Uterus (tissue), 3 donors: ENCODE measurements at regions not wholly inside any gene's neighbourhood (a gene's known extent, or its start where the extent isn't known, plus 50 kb on each side); places are given as distances from the start of the nearest gene placed in this dataset.
A peak's percentile ranks its signal among the peaks of the same experiment; 100 is the strongest.

ENCODE experiments used
- DNase-seq, 2 donors: peaks; one replicate each; pipeline ENCODE4 v3.0.0-alpha.2; 2019 to 2020
- H3K27ac ChIP-seq, 2 donors: fragments of 200-600 bp; sonication (generic); 1 replicate in 1 of 2; 2 replicates in 1 of 2; pipeline ENCODE4 v1.5.1; 2016 to 2018
- H3K27me3 ChIP-seq, 2 donors: fragments of 200-600 bp; sonication (generic); one replicate each; pipeline ENCODE4 v1.5.1; 2018 to 2019; ENCODE audit warnings: control low read depth in 1 of 2
- H3K36me3 ChIP-seq, 2 donors: fragments of 200-600 bp; sonication (generic); one replicate each; pipeline ENCODE4 v1.5.1; 2019; ENCODE audit warnings: control low read depth in 1 of 2
- H3K4me1 ChIP-seq, 2 donors: fragments of 200-600 bp; sonication (generic); one replicate each; pipeline ENCODE4 v1.5.1; 2018 to 2019; ENCODE audit warnings: control low read depth in 1 of 2
- H3K4me3 ChIP-seq, 2 donors: fragments of 200-600 bp; sonication (generic); 1 replicate in 1 of 2; 2 replicates in 1 of 2; pipeline ENCODE4 v1.5.1; 2018 to 2019; ENCODE audit warnings: mild to moderate bottlenecking in 1 of 2
- H3K9me3 ChIP-seq, 2 donors: fragments of 200-600 bp; sonication (generic); one replicate each; pipeline ENCODE4 v1.5.1; 2019; ENCODE audit warnings: control low read depth in 1 of 2
- POLR2A ChIP-seq, 2 donors: fragments of 450-650 bp; IDR thresholded peaks; one replicate each; pipeline ENCODE4 v1.6.1; 2016; ENCODE audit warnings: antibody characterized with exemption in 2 of 2, mild to moderate bottlenecking in 1 of 2, moderate library complexity in 1 of 2
- intact Hi-C: fragments of 100-400 bp; cut with DNase I; formaldehyde crosslinking; loops from one replicate; pipeline ENCODE4 v1.15.1; 2023; ENCODE audit warnings: low total_unique reads
- TF ChIP-seq, protein P1 (sequence below), 4 experiments: fragments of 200-600 bp in 2 of 4; fragments of 450-650 bp in 2 of 4; sonication (generic) in 2 of 4; IDR thresholded peaks; one replicate each; pipeline ENCODE4 v1.5.1; 2016 to 2019; ENCODE audit warnings: antibody characterized with exemption in 4 of 4, mild to moderate bottlenecking in 2 of 4, moderate library complexity in 1 of 4
- donor health status: DM: yes; HTN: yes; CAD: no.

DNA sequence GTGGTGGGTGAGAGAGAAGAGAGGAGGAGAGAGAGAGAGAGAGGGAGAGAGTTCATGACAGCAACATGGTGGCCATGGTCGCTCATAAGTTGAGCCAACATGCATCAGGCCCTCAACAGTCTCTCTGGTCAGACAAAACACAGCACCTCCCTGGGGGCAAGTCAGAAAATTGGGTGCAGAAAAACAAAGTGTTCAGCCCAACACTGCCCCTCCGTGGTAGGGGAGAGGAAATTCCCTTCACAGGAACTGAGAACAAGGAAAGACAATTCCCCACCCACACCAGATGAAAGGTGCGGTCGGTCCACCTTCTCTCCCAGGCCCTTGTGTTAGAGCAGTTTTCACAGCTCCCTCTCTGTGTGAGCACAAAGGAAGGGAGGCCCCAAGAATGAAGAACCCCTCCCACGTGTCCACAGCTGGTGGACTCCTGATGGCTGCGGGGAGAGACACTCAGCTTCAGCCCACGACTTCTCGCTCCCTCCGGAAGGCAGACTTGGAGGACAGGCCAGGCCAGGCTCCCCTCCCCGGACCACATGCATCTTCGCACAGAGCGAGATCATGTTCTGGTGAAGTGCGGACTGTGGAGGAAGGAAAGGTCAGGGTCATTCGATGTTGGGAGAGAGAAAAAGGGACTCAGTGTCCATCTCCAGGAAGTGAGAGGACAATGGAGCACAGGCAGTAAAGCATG, 181.7 kb downstream of the ANAPC1 start:
- intact Hi-C loops: no loop called here
- Histone ChIP-seq H3K27ac (no peak overlapping the region), H3K36me3 (no peaks in the 10 kb centered on the region), H3K4me1 (no peaks in the 10 kb centered on the region), H3K27me3 (no peaks in the 10 kb centered on the region), H3K4me3 (no peak overlapping the region), H3K9me3 (no peaks in the 10 kb centered on the region)
- no peak for DNase-seq
- no peak for TF ChIP-seq POLR2A (IDR thresholded peaks at IDR 0.05)
- TF ChIP-seq, protein P1, sequence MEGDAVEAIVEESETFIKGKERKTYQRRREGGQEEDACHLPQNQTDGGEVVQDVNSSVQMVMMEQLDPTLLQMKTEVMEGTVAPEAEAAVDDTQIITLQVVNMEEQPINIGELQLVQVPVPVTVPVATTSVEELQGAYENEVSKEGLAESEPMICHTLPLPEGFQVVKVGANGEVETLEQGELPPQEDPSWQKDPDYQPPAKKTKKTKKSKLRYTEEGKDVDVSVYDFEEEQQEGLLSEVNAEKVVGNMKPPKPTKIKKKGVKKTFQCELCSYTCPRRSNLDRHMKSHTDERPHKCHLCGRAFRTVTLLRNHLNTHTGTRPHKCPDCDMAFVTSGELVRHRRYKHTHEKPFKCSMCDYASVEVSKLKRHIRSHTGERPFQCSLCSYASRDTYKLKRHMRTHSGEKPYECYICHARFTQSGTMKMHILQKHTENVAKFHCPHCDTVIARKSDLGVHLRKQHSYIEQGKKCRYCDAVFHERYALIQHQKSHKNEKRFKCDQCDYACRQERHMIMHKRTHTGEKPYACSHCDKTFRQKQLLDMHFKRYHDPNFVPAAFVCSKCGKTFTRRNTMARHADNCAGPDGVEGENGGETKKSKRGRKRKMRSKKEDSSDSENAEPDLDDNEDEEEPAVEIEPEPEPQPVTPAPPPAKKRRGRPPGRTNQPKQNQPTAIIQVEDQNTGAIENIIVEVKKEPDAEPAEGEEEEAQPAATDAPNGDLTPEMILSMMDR (IDR thresholded peaks at IDR 0.05): peak in 3 of 4 experiments; percentile 19 to 47 (median 34)

DNA sequence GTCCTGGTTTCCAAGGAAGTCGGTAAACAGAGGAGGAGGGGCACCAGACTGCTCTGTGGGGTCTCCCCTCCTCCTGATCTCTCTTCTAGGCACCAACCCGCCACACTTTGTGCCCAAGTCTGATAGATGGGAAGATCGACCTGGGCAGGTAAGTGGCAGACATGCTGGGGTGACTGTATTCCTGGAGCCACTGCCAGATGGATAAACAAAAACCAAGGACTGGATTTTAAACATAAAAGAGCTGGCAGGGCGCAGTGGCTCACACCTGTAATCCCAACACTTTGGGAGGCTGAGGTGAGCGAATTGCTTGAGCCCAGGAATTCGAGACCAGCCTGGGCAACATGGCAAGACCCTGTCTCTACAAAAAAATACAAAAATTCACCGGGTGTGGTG, 181.2 kb downstream of the ANAPC1 start:
- Histone ChIP-seq H3K27ac (no peak overlapping the region), H3K4me1 (no peaks in the 10 kb centered on the region), H3K9me3 (no peaks in the 10 kb centered on the region), H3K27me3 (no peaks in the 10 kb centered on the region), H3K36me3 (no peaks in the 10 kb centered on the region), H3K4me3 (no peak overlapping the region)
- no peak for DNase-seq
- intact Hi-C loops: no loop called here
- TF ChIP-seq, protein P1 (IDR thresholded peaks at IDR 0.05): no peak
- no peak for TF ChIP-seq POLR2A (IDR thresholded peaks at IDR 0.05)

DNA sequence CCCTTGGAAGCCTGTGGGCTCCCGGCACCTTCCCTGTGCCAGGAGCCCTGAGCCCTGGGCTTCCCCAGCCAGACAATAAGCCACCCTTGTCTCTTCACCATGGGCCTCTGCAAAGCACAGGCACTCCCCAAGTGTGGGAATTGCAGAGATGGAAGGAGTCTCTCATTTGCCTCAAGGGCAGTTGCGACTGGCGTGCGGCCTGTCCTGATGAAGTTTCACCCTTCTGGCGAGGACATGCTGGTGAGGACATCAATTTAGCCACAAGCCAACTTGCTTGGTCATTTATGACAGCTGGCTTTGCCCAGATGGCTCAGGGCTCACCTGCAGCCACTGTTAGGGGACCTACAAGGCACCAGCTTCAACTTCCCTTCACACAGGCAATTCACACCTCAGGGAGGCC, 180.2 kb downstream of the ANAPC1 start:
- TF ChIP-seq, protein P1 (IDR thresholded peaks at IDR 0.05): no peak
- TF ChIP-seq POLR2A (IDR thresholded peaks at IDR 0.05): no peak
- intact Hi-C loops: no loop called here
- no peak for DNase-seq
- no peaks in the 10 kb centered on the region for H3K4me1 ChIP-seq
- no peaks in the 10 kb centered on the region for H3K27me3 ChIP-seq
- no peak overlapping the region for H3K4me3 ChIP-seq
- H3K36me3 ChIP-seq: no peaks in the 10 kb centered on the region
- H3K9me3 ChIP-seq: no peaks in the 10 kb centered on the region
- H3K27ac ChIP-seq: no peak overlapping the region

DNA sequence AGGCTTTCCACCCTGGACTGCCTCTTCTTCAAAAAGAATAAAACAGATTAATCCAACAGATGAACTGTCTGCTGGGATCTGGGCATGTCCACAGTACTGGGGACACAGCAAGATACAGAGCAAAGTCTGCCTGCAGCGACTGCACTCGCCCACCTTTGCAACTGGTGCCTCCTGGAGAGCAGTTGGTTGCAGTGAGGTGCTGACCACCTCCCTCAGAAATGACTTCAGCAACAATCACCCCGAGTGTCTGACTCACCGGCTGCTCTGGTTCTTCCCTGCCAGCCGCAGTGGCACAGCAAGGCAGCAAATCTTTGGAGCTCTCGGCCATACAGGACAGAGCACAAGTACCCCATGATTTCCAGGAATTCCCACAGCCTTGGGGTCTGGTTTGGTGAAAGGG, 179.7 kb downstream of the ANAPC1 start:
- intact Hi-C loops: no loop called here
- no peak for TF ChIP-seq POLR2A (IDR thresholded peaks at IDR 0.05)
- TF ChIP-seq, protein P1 (IDR thresholded peaks at IDR 0.05): no peak
- Histone ChIP-seq H3K27ac (no peak overlapping the region), H3K4me1 (no peaks in the 10 kb centered on the region), H3K36me3 (no peaks in the 10 kb centered on the region), H3K9me3 (no peaks in the 10 kb centered on the region), H3K4me3 (no peak overlapping the region), H3K27me3 (no peaks in the 10 kb centered on the region)
- DNase-seq: no peak

DNA sequence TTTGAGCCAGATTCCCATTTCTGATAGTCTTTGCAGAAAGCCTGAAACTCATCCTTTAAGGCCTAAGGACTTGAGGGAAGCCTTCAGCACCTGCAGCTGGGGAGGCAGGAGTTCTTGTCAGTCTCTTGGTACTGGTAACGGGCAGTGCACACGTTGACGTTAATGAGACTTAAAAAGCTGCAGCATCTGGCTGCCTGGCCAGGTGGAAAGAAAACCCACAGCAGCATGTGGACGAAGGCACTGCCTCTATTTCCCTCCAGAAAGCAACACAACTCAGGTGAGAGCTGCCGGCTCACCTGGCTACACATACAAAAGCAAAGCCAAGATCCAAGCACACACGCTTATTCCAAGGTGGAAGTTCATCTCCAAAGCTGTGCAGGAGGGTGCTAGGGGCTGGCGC, 178.8 kb downstream of the ANAPC1 start:
- intact Hi-C loops: no loop called here

More for the DNA sequence above, 178.8 kb downstream of the ANAPC1 start:
- no peak for TF ChIP-seq POLR2A (IDR thresholded peaks at IDR 0.05)
- TF ChIP-seq, protein P1 (IDR thresholded peaks at IDR 0.05): no peak
- no peaks in the 10 kb centered on the region for H3K9me3 ChIP-seq
- no peak overlapping the region for H3K27ac ChIP-seq
- no peaks in the 10 kb centered on the region for H3K4me1 ChIP-seq
- no peak for DNase-seq
- no peak overlapping the region for H3K4me3 ChIP-seq
- H3K36me3 ChIP-seq: no peaks in the 10 kb centered on the region
- H3K27me3 ChIP-seq: no peaks in the 10 kb centered on the region
